ENCODE measurements at regions not wholly inside any gene's neighbourhood (a gene's known extent, or its start where the extent isn't known, plus 50 kb on each side); places are given as distances from the start of the nearest gene placed in this dataset.
A peak's percentile ranks its signal among the peaks of the same experiment; 100 is the strongest.

GRCh38 chr2:64367444-64368232, 86.3 kb upstream of the LGALSL start:
- TF ChIP-seq CTCF (IDR thresholded peaks at IDR 0.05; ENCODE audit: control extremely low read depth, extremely low read depth), result no peak
- Histone ChIP-seq H3K36me3 (ENCODE audit: control insufficient read depth in 4 of 4, insufficient read depth in 4 of 4, low read length in 4 of 4) (no peaks in the 10 kb centered on the region), H3K4me1 (ENCODE audit: control insufficient read depth in 5 of 5, insufficient read depth in 5 of 5, low read length in 5 of 5) (peaks cover 0 to 6% (median 2%) of the 10 kb centered on the region in 5 donors), H3K4me3 (no peak overlapping the region), H3K27ac (ENCODE audit: low read depth in 1 of 2, low read length in 1 of 2) (no peak overlapping the region), H3K9ac (ENCODE audit: insufficient read depth in 1 of 2, low read length in 2 of 2) (no peak overlapping the region), H3K27me3 (ENCODE audit: control insufficient read depth in 3 of 3, insufficient read depth in 3 of 3, low read length in 2 of 3) (no peaks in the 10 kb centered on the region), H3K9me3 (ENCODE audit: control insufficient read depth in 4 of 4, insufficient read depth in 3 of 4, low read length in 3 of 4) (peaks cover 0 to 3% (median 0%) of the 10 kb centered on the region in 4 donors)
- DNase-seq (peak in 1 of 3 donors; percentile 57), ATAC-seq (ENCODE audit: insufficient read depth, low FRiP score) (no peak)
- 68 to 70% methylated on average over 7 of the region's 7 CpGs for WGBS, 2 donors

- Histone ChIP-seq H3K9ac (ENCODE audit: insufficient read depth in 1 of 2, low read length in 2 of 2) (no peak overlapping the region), H3K27me3 (ENCODE audit: control insufficient read depth in 3 of 3, insufficient read depth in 3 of 3, low read length in 2 of 3) (no peaks in the 10 kb centered on the region), H3K36me3 (ENCODE audit: control insufficient read depth in 4 of 4, insufficient read depth in 4 of 4, low read length in 4 of 4) (no peaks in the 10 kb centered on the region), H3K9me3 (ENCODE audit: control insufficient read depth in 4 of 4, insufficient read depth in 3 of 4, low read length in 3 of 4) (peaks cover 0 to 3% (median 0%) of the 10 kb centered on the region in 4 donors), H3K27ac (ENCODE audit: low read depth in 1 of 2, low read length in 1 of 2) (no peak overlapping the region), H3K4me3 (no peak overlapping the region), H3K4me1 (ENCODE audit: control insufficient read depth in 5 of 5, insufficient read depth in 5 of 5, low read length in 5 of 5) (peaks cover 0 to 6% (median 2%) of the 10 kb centered on the region in 5 donors)
- DNase-seq (no peak), ATAC-seq (ENCODE audit: insufficient read depth, low FRiP score) (no peak)
- WGBS, 2 donors, result 94 to 96% methylated on average over 7 of the region's 7 CpGs
- TF ChIP-seq CTCF (IDR thresholded peaks at IDR 0.05; ENCODE audit: control extremely low read depth, extremely low read depth), result no peak
These were observed 84.3 kb upstream of the LGALSL start for GRCh38 chr2:64369706-64370105.

- no peak for DNase-seq
- 89 to 92% methylated on average over 2 of the region's 2 CpGs for WGBS, 2 donors
- H3K9ac ChIP-seq (ENCODE audit: insufficient read depth in 1 of 2, low read length in 2 of 2), result no peak overlapping the region
These were observed 82.2 kb upstream of the LGALSL start for GRCh38 chr2:64371727-64372126.

More at GRCh38 chr2:64371727-64372126, 82.2 kb upstream of the LGALSL start:
- ATAC-seq (ENCODE audit: insufficient read depth, low FRiP score), result no peak
- no peak overlapping the region for H3K27ac ChIP-seq (ENCODE audit: low read depth in 1 of 2, low read length in 1 of 2)
- peaks cover 0 to 4% (median 1%) of the 10 kb centered on the region in 4 donors for H3K9me3 ChIP-seq (ENCODE audit: control insufficient read depth in 4 of 4, insufficient read depth in 3 of 4, low read length in 3 of 4)
- no peak for TF ChIP-seq CTCF (IDR thresholded peaks at IDR 0.05; ENCODE audit: control extremely low read depth, extremely low read depth)
- H3K36me3 ChIP-seq (ENCODE audit: control insufficient read depth in 4 of 4, insufficient read depth in 4 of 4, low read length in 4 of 4), result no peaks in the 10 kb centered on the region
- H3K4me1 ChIP-seq (ENCODE audit: control insufficient read depth in 5 of 5, insufficient read depth in 5 of 5, low read length in 5 of 5), result peaks cover 0 to 6% (median 2%) of the 10 kb centered on the region in 5 donors
- no peaks in the 10 kb centered on the region for H3K27me3 ChIP-seq (ENCODE audit: control insufficient read depth in 3 of 3, insufficient read depth in 3 of 3, low read length in 2 of 3)
- no peak overlapping the region for H3K4me3 ChIP-seq
